ENCODE measurements at regions not wholly inside any gene's neighbourhood (a gene's known extent, or its start where the extent isn't known, plus 50 kb on each side); places are given as distances from the start of the nearest gene placed in this dataset.

DNA sequence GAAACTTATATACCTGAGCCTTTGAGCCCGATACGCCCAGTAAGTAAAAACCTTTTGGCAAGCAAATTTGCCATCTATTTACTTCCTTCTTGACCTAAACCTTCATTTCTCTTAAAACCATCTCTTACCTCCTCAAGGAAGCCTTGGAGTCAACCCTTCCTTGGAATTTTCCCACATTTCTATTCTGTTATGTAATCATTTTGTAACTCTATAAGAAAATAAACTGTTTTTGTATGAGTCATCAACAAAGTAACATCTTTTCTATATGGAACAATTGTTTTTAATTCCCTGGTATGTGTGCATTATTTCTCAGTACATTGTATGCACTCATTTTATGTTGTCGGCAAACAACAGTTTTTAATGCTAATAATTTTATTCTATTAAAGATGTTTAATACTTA, 162.0 kb downstream of the TEX36 start:
- TF ChIP-seq EZH2phosphoT487 (IDR thresholded peaks at IDR 0.05; ENCODE audit: borderline replicate concordance, low read depth) (no peak), RAD21 (IDR thresholded peaks at IDR 0.05; ENCODE audit: low read length) (no peak), GABPA (IDR thresholded peaks at IDR 0.05; ENCODE audit: low read depth) (no peak), MXI1 (IDR thresholded peaks at IDR 0.05; ENCODE audit: low read depth, low read length) (no peak)
- TF ChIP-seq, protein P1, sequence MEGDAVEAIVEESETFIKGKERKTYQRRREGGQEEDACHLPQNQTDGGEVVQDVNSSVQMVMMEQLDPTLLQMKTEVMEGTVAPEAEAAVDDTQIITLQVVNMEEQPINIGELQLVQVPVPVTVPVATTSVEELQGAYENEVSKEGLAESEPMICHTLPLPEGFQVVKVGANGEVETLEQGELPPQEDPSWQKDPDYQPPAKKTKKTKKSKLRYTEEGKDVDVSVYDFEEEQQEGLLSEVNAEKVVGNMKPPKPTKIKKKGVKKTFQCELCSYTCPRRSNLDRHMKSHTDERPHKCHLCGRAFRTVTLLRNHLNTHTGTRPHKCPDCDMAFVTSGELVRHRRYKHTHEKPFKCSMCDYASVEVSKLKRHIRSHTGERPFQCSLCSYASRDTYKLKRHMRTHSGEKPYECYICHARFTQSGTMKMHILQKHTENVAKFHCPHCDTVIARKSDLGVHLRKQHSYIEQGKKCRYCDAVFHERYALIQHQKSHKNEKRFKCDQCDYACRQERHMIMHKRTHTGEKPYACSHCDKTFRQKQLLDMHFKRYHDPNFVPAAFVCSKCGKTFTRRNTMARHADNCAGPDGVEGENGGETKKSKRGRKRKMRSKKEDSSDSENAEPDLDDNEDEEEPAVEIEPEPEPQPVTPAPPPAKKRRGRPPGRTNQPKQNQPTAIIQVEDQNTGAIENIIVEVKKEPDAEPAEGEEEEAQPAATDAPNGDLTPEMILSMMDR (IDR thresholded peaks at IDR 0.05) = no peak

All from SK-N-SH (cell line).